ENCODE measurements at regions not wholly inside any gene's neighbourhood (a gene's known extent, or its start where the extent isn't known, plus 50 kb on each side); places are given as distances from the start of the nearest gene placed in this dataset.

DNA sequence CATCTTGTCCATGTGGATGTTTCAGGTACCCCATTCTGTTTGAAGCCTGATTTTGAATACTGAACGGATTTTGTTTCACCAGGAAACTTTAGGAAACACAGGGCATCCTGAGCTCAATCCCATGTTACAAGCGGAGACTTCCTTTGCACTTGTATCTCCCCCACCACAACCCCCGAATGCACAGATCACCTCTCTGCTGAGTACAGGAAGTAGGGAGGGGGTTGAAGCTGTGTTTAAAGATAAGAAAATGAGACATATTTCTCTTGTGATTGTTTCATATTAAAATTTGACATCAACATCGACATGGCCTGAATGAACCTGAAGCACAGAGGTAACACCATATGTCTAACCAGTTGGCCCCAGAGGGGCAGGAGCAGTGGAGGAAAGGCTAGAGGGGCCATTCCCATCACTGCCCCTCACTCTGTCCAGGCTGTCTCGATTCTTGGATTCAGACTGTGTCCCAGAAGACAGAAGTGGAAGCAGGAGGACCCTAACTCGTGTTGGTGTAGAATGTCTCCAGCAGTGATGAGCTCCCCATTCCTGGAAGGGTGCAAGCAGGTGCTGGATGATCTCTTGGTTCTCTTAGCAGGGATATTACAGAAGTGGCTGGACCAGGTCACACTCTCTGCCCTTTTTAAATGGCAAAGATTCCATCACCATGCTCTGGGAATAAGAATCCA lies 59.6 kb upstream of the IQSEC1 start:
- Histone ChIP-seq H3K27ac (no peak overlapping the region), H3K9me3 (no peaks in the 10 kb centered on the region), H3K4me3 (no peak overlapping the region), H3K27me3 (peaks cover 0 to 14% (median 0%) of the 10 kb centered on the region in 3 donors), H3K4me1 (no peaks in the 10 kb centered on the region), H3K36me3 (no peaks in the 10 kb centered on the region)
- no peak for DNase-seq
- no peak for TF ChIP-seq POLR2AphosphoS5 (IDR thresholded peaks at IDR 0.05)
- no peak for TF ChIP-seq POLR2A (IDR thresholded peaks at IDR 0.05)
- no peak for TF ChIP-seq EP300 (IDR thresholded peaks at IDR 0.05)
- TF ChIP-seq, protein P1, sequence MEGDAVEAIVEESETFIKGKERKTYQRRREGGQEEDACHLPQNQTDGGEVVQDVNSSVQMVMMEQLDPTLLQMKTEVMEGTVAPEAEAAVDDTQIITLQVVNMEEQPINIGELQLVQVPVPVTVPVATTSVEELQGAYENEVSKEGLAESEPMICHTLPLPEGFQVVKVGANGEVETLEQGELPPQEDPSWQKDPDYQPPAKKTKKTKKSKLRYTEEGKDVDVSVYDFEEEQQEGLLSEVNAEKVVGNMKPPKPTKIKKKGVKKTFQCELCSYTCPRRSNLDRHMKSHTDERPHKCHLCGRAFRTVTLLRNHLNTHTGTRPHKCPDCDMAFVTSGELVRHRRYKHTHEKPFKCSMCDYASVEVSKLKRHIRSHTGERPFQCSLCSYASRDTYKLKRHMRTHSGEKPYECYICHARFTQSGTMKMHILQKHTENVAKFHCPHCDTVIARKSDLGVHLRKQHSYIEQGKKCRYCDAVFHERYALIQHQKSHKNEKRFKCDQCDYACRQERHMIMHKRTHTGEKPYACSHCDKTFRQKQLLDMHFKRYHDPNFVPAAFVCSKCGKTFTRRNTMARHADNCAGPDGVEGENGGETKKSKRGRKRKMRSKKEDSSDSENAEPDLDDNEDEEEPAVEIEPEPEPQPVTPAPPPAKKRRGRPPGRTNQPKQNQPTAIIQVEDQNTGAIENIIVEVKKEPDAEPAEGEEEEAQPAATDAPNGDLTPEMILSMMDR (IDR thresholded peaks at IDR 0.05) = no peak
- 49 to 55% (median 52%) methylated on average over 6 of the region's 6 CpGs for WGBS, 5 donors
- intact Hi-C loops (cut with DNase I; ENCODE audit: low total_unique reads) = no loop called here

DNA sequence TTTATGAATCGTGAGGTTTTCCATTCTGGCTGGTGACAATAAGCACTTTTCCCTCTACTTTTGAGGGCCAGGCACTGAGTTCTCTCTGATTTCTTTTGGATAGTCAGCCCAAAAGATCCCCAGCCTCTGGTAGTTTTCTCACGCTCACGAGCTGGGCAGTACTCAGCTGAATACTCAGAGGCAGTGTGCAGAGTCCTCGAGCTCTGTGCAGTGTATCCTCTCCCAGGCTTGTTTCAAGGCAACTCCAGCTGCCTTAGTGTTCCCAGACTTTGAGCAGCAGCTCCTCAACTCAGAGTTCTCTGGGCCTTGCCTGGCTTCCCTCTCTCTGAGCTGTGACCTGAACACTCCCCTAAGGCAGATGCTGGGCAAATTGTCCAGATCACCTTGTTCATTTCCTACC lies 59.1 kb upstream of the IQSEC1 start:
- 62 to 76% (median 67%) methylated on average over 4 of the region's 4 CpGs for WGBS, 5 donors
- Histone ChIP-seq H3K36me3 (no peaks in the 10 kb centered on the region), H3K9me3 (no peaks in the 10 kb centered on the region), H3K4me1 (no peaks in the 10 kb centered on the region), H3K27me3 (peaks cover 0 to 14% (median 0%) of the 10 kb centered on the region in 3 donors), H3K27ac (no peak overlapping the region), H3K4me3 (no peak overlapping the region)
- intact Hi-C loops (cut with DNase I; ENCODE audit: low total_unique reads) = no loop called here
- peak in 1 of 2 donors; percentile 3 for DNase-seq
- TF ChIP-seq EP300 (IDR thresholded peaks at IDR 0.05) (no peak), POLR2AphosphoS5 (IDR thresholded peaks at IDR 0.05) (no peak), POLR2A (IDR thresholded peaks at IDR 0.05) (no peak)
- TF ChIP-seq, protein P1 (IDR thresholded peaks at IDR 0.05) = no peak

DNA sequence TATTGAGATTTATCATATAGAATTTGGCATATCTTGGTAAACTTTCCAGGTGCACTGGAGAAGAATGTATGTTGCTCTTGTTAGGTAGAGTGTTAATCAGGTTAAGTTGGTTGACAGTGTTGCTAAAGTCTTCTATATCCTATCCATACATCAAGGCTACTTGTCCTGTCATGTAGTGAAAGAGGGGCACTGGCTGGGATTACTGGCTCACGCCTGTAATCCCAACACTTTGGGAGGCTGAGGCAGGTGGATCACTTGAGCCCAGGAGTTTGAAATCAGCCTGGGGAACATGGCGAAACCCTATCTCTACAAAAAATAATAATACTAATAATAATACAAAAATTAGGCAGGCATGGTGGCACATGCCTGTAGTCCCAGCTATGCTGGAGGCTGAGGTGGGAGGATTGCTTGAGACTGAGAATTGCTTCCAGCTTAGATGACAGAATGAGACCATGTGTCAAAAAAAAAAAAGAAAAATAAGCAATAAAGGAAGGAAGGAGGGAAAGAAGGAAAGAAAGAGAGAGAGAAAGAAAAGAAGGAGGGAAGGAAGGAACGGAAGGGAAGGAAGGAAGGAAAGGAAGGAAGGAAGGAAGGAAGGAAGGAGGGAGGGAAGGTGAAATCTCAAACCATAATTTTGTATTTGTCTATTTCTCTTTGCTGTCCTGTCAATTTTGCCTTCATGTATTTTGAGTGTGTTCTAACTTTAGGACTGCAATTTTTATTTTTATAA lies 57.4 kb upstream of the IQSEC1 start:
- Histone ChIP-seq H3K36me3 (no peaks in the 10 kb centered on the region), H3K9me3 (no peaks in the 10 kb centered on the region), H3K27ac (no peak overlapping the region), H3K4me3 (no peak overlapping the region), H3K27me3 (peaks cover 0 to 8% (median 0%) of the 10 kb centered on the region in 3 donors), H3K4me1 (no peaks in the 10 kb centered on the region)
- DNase-seq = no peak
- 68 to 89% (median 81%) methylated on average over 3 of the region's 3 CpGs for WGBS, 5 donors
- intact Hi-C loops (cut with DNase I; ENCODE audit: low total_unique reads) = no loop called here
- TF ChIP-seq POLR2A (IDR thresholded peaks at IDR 0.05) (no peak), EP300 (IDR thresholded peaks at IDR 0.05) (no peak), POLR2AphosphoS5 (IDR thresholded peaks at IDR 0.05) (no peak)
- TF ChIP-seq, protein P1 (IDR thresholded peaks at IDR 0.05) = no peak

DNA sequence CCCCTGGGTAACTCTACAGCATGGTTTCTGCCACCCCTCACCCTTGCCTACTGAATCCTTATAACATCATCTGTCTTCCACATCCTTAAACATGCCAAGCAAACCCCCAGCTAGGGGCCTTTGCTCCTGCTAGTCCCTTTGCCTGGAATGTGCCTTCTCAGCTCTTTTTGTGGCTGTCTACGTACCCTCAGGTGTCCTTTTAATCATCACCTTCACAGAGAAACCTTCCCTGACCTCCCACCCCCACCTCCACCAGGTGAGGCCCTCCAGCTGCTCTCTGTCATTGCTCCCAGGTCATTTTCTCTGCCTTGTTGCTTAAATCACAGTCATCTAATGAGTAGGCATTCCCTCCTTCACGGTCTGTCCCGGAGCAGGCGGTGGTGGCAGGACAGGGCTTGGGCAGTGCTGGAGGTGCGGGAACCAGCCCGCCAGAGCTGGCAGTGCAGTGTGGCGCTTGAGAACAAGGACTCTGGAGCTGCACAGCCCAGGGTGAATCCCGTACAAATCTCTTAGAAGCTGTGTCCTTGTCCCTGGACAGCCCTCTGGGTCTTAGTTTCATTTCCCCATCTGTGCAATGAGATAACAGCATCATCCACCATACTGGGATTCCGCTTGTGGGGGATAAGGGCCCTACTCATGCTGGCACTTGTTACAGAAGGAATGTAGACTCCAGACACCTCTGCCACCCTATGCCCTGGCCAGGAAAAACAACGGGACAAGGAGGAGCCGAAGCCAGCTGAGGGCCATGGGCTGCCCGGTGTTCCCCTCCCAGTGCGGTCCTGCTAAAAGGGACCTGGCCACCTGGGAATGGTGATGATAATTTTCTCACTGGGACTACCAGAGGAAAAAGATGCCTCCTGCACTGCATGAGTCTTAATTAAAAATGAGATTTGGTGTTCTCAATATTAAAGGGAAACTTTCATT lies 52.1 kb upstream of the IQSEC1 start:
- no peak for TF ChIP-seq POLR2AphosphoS5 (IDR thresholded peaks at IDR 0.05)
- TF ChIP-seq EP300 (IDR thresholded peaks at IDR 0.05) = no peak
- TF ChIP-seq, protein P1 (IDR thresholded peaks at IDR 0.05) = no peak
- TF ChIP-seq POLR2A (IDR thresholded peaks at IDR 0.05) = no peak
- Histone ChIP-seq H3K4me1 (no peaks in the 10 kb centered on the region), H3K27me3 (peaks cover 0 to 6% (median 0%) of the 10 kb centered on the region in 3 donors), H3K36me3 (no peaks in the 10 kb centered on the region), H3K4me3 (no peak overlapping the region), H3K9me3 (no peaks in the 10 kb centered on the region), H3K27ac (no peak overlapping the region)
- intact Hi-C loops (cut with DNase I; ENCODE audit: low total_unique reads) = no loop called here
- no peak for DNase-seq
- WGBS, 5 donors = 72 to 87% (median 83%) methylated on average over 13 of the region's 13 CpGs

All from stomach (tissue), 8 donors.